Colonic mucosa (tissue), 4 donors: ENCODE measurements at regions not wholly inside any gene's neighbourhood (a gene's known extent, or its start where the extent isn't known, plus 50 kb on each side); places are given as distances from the start of the nearest gene placed in this dataset.

ENCODE experiments used
- DNase-seq: peaks from one replicate; pipeline ENCODE4 v3.0.0-alpha.2; 2020
- H3K27ac ChIP-seq: fragments of 200-600 bp; one replicate; pipeline ENCODE4 v1.8.0; 2021
- H3K27me3 ChIP-seq: fragments of 200-600 bp; one replicate; pipeline ENCODE4 v1.8.0; 2021
- H3K36me3 ChIP-seq: fragments of 200-600 bp; one replicate; pipeline ENCODE4 v1.8.0; 2021
- H3K4me1 ChIP-seq: fragments of 200-600 bp; one replicate; pipeline ENCODE4 v1.8.0; 2021; ENCODE audit warnings: mild to moderate bottlenecking
- H3K4me3 ChIP-seq: fragments of 200-600 bp; one replicate; pipeline ENCODE4 v1.8.0; 2021
- H3K9ac ChIP-seq, 2 donors: one replicate each; pipeline ENCODE4 v1.7.0; 2013; ENCODE audit warnings: control low read depth in 2 of 2, low read depth in 2 of 2, low read length in 2 of 2
- H3K9me3 ChIP-seq: fragments of 200-600 bp; one replicate; pipeline ENCODE4 v1.8.0; 2021
- CTCF ChIP-seq: fragments of 200-600 bp; IDR thresholded peaks from one replicate; pipeline ENCODE4 v1.8.0; 2022; ENCODE audit warnings: antibody characterized with exemption, mild to moderate bottlenecking
- intact Hi-C: fragments of 100-400 bp; cut with DNase I; formaldehyde crosslinking; loops from one replicate; pipeline ENCODE4 v1.14.1; 2022
- donor health status: healthy.
- donor health status: DM: no; HTN: no; CAD: no.
- donor health status: DM: no; HTN: no; CAD: no.

- DNase-seq = no peak
- no peak overlapping the region for H3K9ac ChIP-seq
- TF ChIP-seq CTCF = no peak
- intact Hi-C loops = no loop called here
- no peaks in the 10 kb centered on the region for H3K9me3 ChIP-seq
- no peak overlapping the region for H3K4me3 ChIP-seq
- no peak overlapping the region for H3K27ac ChIP-seq
- no peaks in the 10 kb centered on the region for H3K4me1 ChIP-seq
- H3K36me3 ChIP-seq = no peaks in the 10 kb centered on the region
- H3K27me3 ChIP-seq = no peaks in the 10 kb centered on the region
Observed at GRCh38 chr1:212192261-212192998, 92.8 kb upstream of the PPP2R5A start.

- no peak overlapping the region for H3K27ac ChIP-seq
- TF ChIP-seq CTCF = no peak
- no peaks in the 10 kb centered on the region for H3K9me3 ChIP-seq
- no peaks in the 10 kb centered on the region for H3K27me3 ChIP-seq
- no peaks in the 10 kb centered on the region for H3K4me1 ChIP-seq
- no peak for DNase-seq
- intact Hi-C loops = no loop called here
- no peaks in the 10 kb centered on the region for H3K36me3 ChIP-seq
- H3K9ac ChIP-seq = no peak overlapping the region
- no peak overlapping the region for H3K4me3 ChIP-seq
Observed at GRCh38 chr1:212196355-212196754, 88.9 kb upstream of the PPP2R5A start.

- Histone ChIP-seq H3K36me3 (no peaks in the 10 kb centered on the region), H3K9ac (no peak overlapping the region), H3K27me3 (no peaks in the 10 kb centered on the region), H3K4me1 (no peaks in the 10 kb centered on the region), H3K27ac (peak overlapping the region; percentile 36), H3K4me3 (no peak overlapping the region), H3K9me3 (no peaks in the 10 kb centered on the region)
- TF ChIP-seq CTCF = no peak
- intact Hi-C loops = no loop called here
- no peak for DNase-seq
Observed at GRCh38 chr1:212201461-212201860, 83.7 kb upstream of the PPP2R5A start.

GRCh38 chr1:212203630-212204029 lies 81.6 kb upstream of the PPP2R5A start:
- Histone ChIP-seq H3K4me1 (no peaks in the 10 kb centered on the region), H3K27me3 (no peaks in the 10 kb centered on the region), H3K9ac (no peak overlapping the region), H3K27ac (no peak overlapping the region), H3K9me3 (no peaks in the 10 kb centered on the region), H3K4me3 (no peak overlapping the region), H3K36me3 (no peaks in the 10 kb centered on the region)
- intact Hi-C loops = no loop called here
- TF ChIP-seq CTCF = no peak
- no peak for DNase-seq

GRCh38 chr1:212205006-212205405 lies 80.2 kb upstream of the PPP2R5A start:
- Histone ChIP-seq H3K9ac (no peak overlapping the region), H3K27ac (no peak overlapping the region), H3K4me3 (no peak overlapping the region), H3K36me3 (no peaks in the 10 kb centered on the region), H3K9me3 (no peaks in the 10 kb centered on the region), H3K4me1 (no peaks in the 10 kb centered on the region), H3K27me3 (no peaks in the 10 kb centered on the region)
- DNase-seq = no peak
- intact Hi-C loops = no loop called here
- no peak for TF ChIP-seq CTCF
